GM18909 (cell line): ENCODE measurements at regions not wholly inside any gene's neighbourhood (a gene's known extent, or its start where the extent isn't known, plus 50 kb on each side); places are given as distances from the start of the nearest gene placed in this dataset.

Experiments
- ATAC-seq: cut with Tn5 transposase; IDR thresholded peaks from one replicate; pipeline ENCODE4 v1.9.1; 2021; ENCODE audit warnings: mild to moderate bottlenecking; ENCODE audit not compliant: unreplicated experiment, poor library complexity

DNA sequence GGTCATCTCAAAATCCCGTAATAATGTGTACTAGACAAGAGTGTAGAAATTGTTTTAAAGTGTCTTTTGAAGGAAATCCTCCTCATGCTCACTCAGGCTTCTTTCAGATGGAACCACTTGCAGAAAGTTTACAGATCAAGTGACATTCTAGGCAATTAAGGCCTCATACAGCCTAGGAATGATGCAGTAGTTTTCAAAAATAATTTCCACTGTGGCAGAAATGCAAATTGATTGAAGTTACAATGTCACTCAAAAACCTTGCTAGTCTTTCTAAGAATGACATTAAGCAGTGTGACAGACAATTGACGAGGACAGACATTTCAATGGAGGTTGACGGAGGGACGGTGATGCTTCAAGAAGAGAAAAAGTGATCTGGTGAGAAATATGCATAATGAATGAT, 53.5 kb upstream of the CDH8 start:
- no peak for ATAC-seq

DNA sequence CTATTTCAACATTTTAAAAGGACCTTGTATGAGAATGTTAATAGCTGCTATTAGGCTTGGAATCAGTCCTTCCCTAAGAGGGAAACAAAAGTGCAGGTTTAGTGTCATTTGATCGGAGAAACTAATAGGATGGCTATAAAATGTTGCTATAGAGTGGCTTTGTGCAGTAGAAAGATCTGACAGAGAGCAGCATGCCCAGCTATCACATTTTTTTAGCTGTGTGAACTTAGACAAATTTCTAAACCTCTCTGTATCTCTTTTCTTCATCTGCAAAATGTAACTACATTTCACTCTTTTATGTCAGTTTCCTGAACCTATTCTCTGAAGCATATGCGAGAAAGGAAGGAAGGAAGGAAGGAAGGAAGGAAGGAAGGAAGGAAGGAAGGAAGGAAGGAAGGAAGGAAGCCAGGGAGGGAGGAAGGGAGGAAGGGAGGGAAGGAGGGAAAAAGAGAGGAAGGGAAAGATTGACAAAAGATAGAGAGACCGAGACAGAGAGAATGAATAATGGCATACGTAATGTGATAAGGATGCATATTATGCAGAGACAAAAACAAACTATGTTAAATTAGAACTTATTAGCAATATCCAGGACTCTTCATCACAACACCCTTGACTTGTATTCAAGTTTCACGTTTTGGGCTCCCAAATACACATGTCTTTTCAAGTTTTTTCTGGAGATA, 52.6 kb upstream of the CDH8 start:
- no peak for ATAC-seq
